Ovary (tissue), 3 donors: ENCODE measurements at regions not wholly inside any gene's neighbourhood (a gene's known extent, or its start where the extent isn't known, plus 50 kb on each side); places are given as distances from the start of the nearest gene placed in this dataset.

ENCODE experiments used
- CTCF ChIP-seq, 3 donors: fragments of 450-650 bp in 2 of 3; fragments of 200-600 bp in 1 of 3; IDR thresholded peaks; one replicate each; pipeline versions ENCODE4 v1.5.1 to v1.8.0; 2016 to 2022; ENCODE audit warnings: antibody characterized with exemption in 3 of 3, mild to moderate bottlenecking in 1 of 3
- EP300 ChIP-seq: sonication (generic); formaldehyde crosslinking; IDR thresholded peaks from one replicate; pipeline ENCODE4 v1.6.1; 2017; ENCODE audit warnings: antibody characterized with exemption
- POLR2A ChIP-seq: fragments of 450-650 bp; IDR thresholded peaks from one replicate; pipeline ENCODE4 v1.6.1; 2017; ENCODE audit warnings: antibody characterized with exemption, mild to moderate bottlenecking, moderate library complexity
- donor health status: DM: no; HTN: no; CAD: no.

GRCh38 chr6:140825731-140826130 lies 1307.0 kb upstream of the GJE1 start:
- no peak for TF ChIP-seq POLR2A
- no peak for TF ChIP-seq CTCF (IDR thresholded peaks at IDR 0.05)
- TF ChIP-seq EP300, result no peak
